GM13976 (cell line): ENCODE measurements at regions not wholly inside any gene's neighbourhood (a gene's known extent, or its start where the extent isn't known, plus 50 kb on each side); places are given as distances from the start of the nearest gene placed in this dataset.

Source experiments
- DNase-seq: peaks from one replicate; pipeline ENCODE4 v3.0.0; 2012; ENCODE audit warnings: low spot score
- CTCF ChIP-seq: IDR thresholded peaks from 2 replicates; pipeline ENCODE4 v1.5.1; 2012; ENCODE audit warnings: borderline replicate concordance, mild to moderate bottlenecking; ENCODE audit not compliant: insufficient read depth; ENCODE audit errors: extremely low read depth, missing control alignments, control extremely low read depth
- in situ Hi-C: fragments of 300-500 bp; cut with MboI; formaldehyde crosslinking; loops from one replicate; pipeline ENCODE4 v1.12.0; 2022; ENCODE audit warnings: low sequenced_read_pairs, mixed read lengths, inconsistent platforms; ENCODE audit not compliant: unreplicated experiment

GRCh38 chr2:118769707-118770400 is 77.6 kb downstream of the EN1 start:
- TF ChIP-seq CTCF: no peak
- in situ Hi-C loops: no loop called here
- no peak for DNase-seq

- no peak for TF ChIP-seq CTCF
- in situ Hi-C loops: no loop called here
- no peak for DNase-seq
Measured at GRCh38 chr2:118766871-118767270, 80.6 kb downstream of the EN1 start.

- no peak for TF ChIP-seq CTCF
- in situ Hi-C loops: no loop called here
- no peak for DNase-seq
Measured at GRCh38 chr2:118764855-118765254, 82.6 kb downstream of the EN1 start.

GRCh38 chr2:118763797-118764196 is 83.7 kb downstream of the EN1 start:
- in situ Hi-C loops: no loop called here
- DNase-seq: no peak
- no peak for TF ChIP-seq CTCF

- in situ Hi-C loops: no loop called here
- TF ChIP-seq CTCF: no peak
- no peak for DNase-seq
Measured at GRCh38 chr2:118762290-118762689, 85.2 kb downstream of the EN1 start.

- DNase-seq: no peak
- no peak for TF ChIP-seq CTCF
- in situ Hi-C loops: no loop called here
Measured at GRCh38 chr2:118761771-118762170, 85.7 kb downstream of the EN1 start.
